Stimulated activated CD4-positive, alpha-beta T cell treated with anti-CD3 and anti-CD28 coated beads, Interleukin-4, amount 100 ng/mL, for 1 hour (primary cell): ENCODE measurements at regions not wholly inside any gene's neighbourhood (a gene's known extent, or its start where the extent isn't known, plus 50 kb on each side); places are given as distances from the start of the nearest gene placed in this dataset.
"Not testable (repeated sequence)": the region's sequence is repeated elsewhere in the genome, so short reads cannot be mapped to it uniquely, and the experiment has no call there.

Experiments used
- DNase-seq: peaks from one replicate; pipeline ENCODE4 v3.0.0-alpha.2; 2020

- no peak for DNase-seq
These were observed 50.2 kb upstream of the TP53I11 start for GRCh38 chr11:45000918-45001317.

GRCh38 chr11:45001466-45002165, 50.9 kb upstream of the TP53I11 start:
- no peak for DNase-seq

GRCh38 chr11:45005106-45005505, 54.4 kb upstream of the TP53I11 start:
- no peak for DNase-seq

DNA sequence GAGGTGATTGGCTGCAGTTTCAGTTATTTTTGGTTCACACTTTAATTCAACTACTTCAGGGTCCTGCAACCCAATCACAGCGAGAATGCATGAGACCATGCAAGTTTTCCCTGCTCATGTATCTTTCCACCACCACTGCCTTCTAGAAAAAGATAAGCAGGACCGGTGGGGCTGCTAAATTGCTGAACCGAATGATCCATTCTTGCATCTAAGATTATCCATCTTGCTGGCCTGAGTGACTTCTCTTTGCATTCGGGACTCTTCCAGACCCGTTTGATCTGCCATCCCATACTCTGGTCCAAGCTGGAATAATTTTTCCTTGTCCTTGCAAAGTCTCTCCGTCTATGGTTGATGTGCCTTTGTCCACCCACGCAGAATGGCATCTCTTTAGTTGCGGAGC, 56.3 kb upstream of the TP53I11 start:
- DNase-seq: no peak

GRCh38 chr11:45015983-45016382, 65.3 kb upstream of the TP53I11 start:
- DNase-seq: not testable (repeated sequence)

DNA sequence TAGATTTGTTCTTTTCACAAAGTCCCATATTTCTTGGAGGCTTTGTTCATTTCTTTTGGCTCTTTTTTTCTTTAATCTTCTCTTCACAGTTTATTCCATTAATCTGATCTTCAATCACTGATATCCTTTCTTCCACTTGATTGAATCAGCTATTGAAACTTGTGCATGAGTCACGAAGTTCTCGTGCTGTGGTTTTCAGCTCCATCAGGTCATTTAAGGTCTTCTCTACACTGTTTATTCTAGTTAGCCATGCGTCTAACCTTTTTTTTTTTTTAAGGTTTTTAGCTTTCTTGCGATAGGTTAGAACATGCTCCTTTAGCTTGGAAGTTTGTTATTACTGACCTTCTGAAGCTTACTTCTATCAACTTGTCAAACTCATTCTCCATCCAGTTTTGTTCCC, 65.8 kb upstream of the TP53I11 start:
- DNase-seq: not testable (repeated sequence)

DNA sequence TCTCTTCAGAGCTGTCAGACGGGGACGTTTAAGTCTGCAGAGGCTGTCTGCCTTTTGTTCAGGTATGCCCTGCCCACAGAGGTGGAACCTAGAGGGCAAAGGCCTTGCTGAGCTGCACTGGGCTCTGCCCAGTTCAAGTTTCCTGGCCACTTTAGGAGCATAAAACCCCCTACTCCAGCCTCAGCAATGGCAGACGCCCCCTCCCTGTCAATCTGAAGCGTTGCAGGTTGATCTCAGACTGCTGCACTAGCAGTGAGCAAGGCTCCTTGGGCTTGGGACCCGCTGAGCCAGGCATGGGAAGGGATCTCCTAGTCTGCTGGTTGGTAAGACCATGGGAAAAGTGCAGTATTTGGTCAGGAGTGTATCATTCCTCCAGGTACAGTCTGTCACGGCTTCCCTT, 66.6 kb upstream of the TP53I11 start:
- no peak for DNase-seq

DNA sequence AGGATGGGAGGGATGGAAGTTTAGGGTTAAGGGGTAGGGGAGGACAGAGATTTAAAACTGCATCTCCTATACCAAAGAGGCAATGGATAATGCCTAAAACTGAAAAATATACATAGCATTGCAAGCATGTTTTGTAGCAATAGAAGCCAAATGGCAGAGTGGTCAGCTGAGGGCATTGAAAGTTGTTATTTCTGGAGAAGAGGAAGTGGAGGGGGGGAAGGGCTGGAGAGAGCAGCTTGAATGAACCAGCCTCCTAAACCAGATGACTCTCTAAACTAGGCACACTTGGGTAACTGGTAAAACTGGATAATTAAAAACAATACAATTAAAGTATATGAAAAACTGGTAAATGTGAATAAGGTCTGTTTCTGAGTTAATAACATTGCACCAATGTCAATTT, 70.3 kb upstream of the TP53I11 start:
- DNase-seq: no peak

GRCh38 chr11:45021692-45022141, 71.0 kb upstream of the TP53I11 start:
- DNase-seq: no peak

GRCh38 chr11:45022294-45023064, 71.8 kb upstream of the TP53I11 start:
- no peak for DNase-seq

- no peak for DNase-seq
These were observed 72.3 kb upstream of the TP53I11 start for GRCh38 chr11:45023065-45023365.

- no peak for DNase-seq
These were observed 73.6 kb upstream of the TP53I11 start for GRCh38 chr11:45024316-45024715.

DNA sequence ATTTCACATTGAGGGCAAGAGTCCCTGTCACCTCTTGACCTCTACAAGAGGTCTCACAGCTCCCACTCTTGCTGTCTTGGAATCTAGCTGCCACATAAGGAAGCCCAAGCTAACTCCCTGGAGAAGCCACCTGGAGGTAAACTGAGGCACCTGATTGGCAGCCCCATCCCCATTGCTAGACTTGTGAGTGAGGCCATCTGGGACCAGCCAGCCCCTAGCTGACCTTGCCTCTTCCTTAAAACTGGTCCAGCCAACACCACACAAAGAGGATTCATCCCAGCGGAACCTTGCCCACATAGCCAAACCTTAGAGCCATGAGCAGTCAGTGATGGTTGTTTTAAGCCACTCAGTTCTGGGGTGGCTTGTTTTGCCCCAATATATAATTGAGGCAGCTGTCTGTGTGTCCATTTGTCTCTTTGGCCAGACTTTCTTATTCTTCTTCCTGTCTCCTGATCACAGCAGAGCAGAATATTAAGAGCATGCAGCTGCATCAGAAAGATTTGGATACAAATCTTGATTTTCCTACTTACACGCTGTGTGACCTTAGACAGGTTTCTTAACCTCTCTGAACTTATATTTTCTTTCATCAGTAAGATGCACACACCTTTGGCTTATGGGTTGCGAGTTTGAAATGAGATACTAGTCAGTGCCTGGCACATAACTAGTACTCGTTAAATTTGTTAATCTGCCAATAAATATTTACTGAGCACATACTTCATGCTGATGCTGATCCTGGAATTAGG, 74.3 kb upstream of the TP53I11 start:
- DNase-seq: no peak

DNA sequence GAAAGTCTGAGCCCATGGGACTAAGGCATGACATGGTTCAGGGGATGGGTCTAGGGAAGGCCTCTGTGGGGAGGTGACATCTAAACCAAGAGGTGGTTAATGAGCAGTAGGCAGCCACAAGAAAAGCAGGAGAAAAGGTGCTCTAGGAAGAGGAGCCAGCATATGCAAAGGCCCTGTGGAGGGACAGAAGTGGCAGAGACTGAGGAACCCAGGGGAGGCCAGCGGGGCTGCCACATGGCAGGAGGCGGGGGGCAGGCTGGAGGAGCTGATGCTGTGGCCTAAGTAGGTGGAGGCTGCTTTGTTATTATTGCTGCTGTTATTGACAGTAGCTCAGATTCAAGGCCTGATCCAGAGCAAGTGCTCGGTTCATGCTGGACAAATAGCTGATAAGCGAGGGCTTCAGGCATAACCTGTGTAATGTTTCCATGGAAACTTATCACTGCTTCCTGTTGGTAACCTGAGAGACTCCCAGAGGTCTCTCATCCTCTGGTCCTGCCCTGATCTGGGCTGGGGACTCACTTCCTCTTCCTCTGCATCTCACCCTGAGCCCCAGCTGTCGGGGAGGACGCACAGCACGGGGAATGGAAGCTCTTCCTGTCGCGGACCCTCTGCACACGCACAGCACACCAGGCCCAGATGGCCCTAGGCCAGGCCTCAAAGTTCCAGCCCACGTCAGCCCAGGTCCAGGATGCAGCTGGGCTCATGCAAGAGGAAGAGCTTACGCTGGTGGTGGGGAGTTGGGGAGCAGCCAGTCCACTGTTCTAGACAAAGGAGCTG, 75.2 kb upstream of the TP53I11 start:
- no peak for DNase-seq

GRCh38 chr11:45026835-45027234, 76.2 kb upstream of the TP53I11 start:
- no peak for DNase-seq

GRCh38 chr11:45027312-45027711, 76.6 kb upstream of the TP53I11 start:
- no peak for DNase-seq

DNA sequence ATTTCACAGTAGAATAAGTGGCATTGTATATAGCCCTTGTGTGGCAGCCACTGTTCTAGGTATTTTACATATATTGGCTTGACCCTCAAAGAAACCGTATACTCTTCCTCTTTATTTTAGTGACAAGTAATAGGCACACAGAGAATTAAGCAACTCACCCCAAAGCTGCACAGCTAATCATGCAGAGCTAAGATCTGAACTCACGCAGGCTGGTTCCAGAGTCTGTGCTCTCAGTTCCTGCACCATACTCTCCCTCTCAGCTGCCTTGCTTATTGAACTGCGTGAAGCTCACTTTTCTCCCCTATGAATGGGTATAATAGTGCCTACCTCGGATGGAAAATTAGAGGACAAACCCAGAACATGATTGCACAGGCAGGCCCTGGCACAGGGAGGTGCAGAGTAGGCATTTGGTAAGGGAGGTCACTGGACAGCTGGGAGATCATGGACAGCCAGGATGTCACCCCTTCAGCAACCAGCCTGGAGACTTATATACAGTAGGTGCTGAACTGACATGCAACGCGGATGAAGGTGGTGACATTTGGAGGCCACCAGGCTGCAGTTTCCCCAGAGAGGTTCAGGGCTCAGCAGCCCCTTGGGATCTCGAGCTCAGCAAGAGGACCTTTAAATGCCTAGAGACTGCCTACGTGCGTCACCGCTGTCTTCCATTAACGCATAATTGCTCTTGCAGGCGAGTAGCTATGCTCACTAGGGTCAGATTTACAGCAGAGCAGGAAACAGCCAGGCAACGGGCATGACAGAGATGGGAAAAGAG, 78.4 kb upstream of the TP53I11 start:
- DNase-seq: no peak

GRCh38 chr11:45030778-45031177, 80.1 kb upstream of the TP53I11 start:
- no peak for DNase-seq

GRCh38 chr11:45031912-45032519, 81.3 kb upstream of the TP53I11 start:
- DNase-seq: no peak

- no peak for DNase-seq
These were observed 84.7 kb upstream of the TP53I11 start for GRCh38 chr11:45035413-45035812.

GRCh38 chr11:45036010-45036409, 85.3 kb upstream of the TP53I11 start:
- DNase-seq: no peak

DNA sequence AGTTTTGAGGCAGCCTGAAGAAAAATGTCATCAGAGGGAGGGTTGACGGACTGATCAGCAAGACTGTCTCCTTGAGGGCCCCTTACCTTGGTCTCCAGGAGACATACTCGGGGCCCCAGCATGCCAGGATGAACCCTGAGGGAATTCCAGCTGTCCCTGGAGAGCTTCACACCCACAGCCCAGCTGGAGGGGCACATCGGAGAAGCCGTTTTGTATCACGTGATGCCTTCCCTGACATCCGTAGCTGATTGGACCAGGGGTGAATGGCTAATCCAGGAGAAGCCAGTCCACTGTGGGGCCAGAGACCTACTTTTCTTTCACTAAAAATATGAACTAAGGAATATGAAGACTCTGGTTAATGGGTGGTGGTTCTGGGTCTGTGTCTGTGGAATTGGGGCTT, 86.0 kb upstream of the TP53I11 start:
- no peak for DNase-seq
